ENCODE measurements at regions not wholly inside any gene's neighbourhood (a gene's known extent, or its start where the extent isn't known, plus 50 kb on each side); places are given as distances from the start of the nearest gene placed in this dataset.

- Histone ChIP-seq H3K36me3 (replicated peaks; ENCODE audit: insufficient read depth, low read length) (no peaks in the 10 kb centered on the region), H3K9me2 (replicated peaks; ENCODE audit: insufficient read depth, low read length) (no peaks in the 10 kb centered on the region), H3K4me2 (ENCODE audit: low read depth, low read length) (no peak overlapping the region), H3F3A (ENCODE audit: insufficient read depth, low read length) (no peaks in the 10 kb centered on the region), H4K20me1 (ENCODE audit: insufficient read depth, low read length) (no peaks in the 10 kb centered on the region), H3K27ac (ENCODE audit: low read length) (no peak overlapping the region), H3K79me2 (ENCODE audit: low read length) (no peaks in the 10 kb centered on the region), H3K9me3 (replicated peaks; ENCODE audit: insufficient read depth, low read length) (no peaks in the 10 kb centered on the region), H2AFZ (ENCODE audit: low read length) (no peak overlapping the region), H3K4me1 (ENCODE audit: low read length) (no peaks in the 10 kb centered on the region), H3K4me3 (ENCODE audit: low read length) (no peak overlapping the region), H3K27me3 (replicated peaks; ENCODE audit: insufficient read depth, low read length) (no peaks in the 10 kb centered on the region), H3K9ac (ENCODE audit: low read length) (no peak overlapping the region)
- no peak for DNase-seq
- no peak for TF ChIP-seq EZH2 (optimal IDR thresholded peaks at IDR 0.05; ENCODE audit: low read depth, low read length)
- TF ChIP-seq EZH2phosphoT487 (IDR thresholded peaks at IDR 0.05; ENCODE audit: low read length) = no peak
- no peak for TF ChIP-seq CTCF (IDR thresholded peaks at IDR 0.05; ENCODE audit: low read length)
These were observed 96.1 kb downstream of the WTIP start for GRCh38 chr19:34577531-34578101.

DNA sequence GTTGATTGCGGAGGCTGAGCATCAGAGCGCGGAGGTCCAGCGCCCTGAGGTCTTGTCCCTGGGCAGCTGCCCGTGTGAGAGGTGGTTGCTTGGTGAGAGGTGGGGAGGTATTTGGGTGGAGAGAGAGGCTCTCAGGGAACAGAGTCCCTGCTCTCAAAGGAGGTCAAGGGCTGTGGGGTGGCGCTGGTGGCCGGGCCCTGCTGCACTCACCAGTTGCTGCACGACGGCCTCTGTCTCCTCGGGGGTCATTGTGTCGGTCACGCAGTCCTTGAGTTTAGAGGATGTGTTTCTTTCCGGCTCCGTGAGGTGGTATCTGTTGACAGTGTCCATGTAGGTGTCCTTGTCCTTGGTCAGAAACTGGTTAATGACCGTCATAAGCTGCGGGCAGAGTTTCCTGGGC is 95.5 kb downstream of the WTIP start:
- no peaks in the 10 kb centered on the region for H3K4me1 ChIP-seq (ENCODE audit: low read length)
- no peak overlapping the region for H3K9ac ChIP-seq (ENCODE audit: low read length)
- no peaks in the 10 kb centered on the region for H3K27me3 ChIP-seq (replicated peaks; ENCODE audit: insufficient read depth, low read length)
- H3K36me3 ChIP-seq (replicated peaks; ENCODE audit: insufficient read depth, low read length) = no peaks in the 10 kb centered on the region
- H3F3A ChIP-seq (ENCODE audit: insufficient read depth, low read length) = no peaks in the 10 kb centered on the region
- DNase-seq = no peak
- H4K20me1 ChIP-seq (ENCODE audit: insufficient read depth, low read length) = no peaks in the 10 kb centered on the region
- no peak overlapping the region for H3K4me3 ChIP-seq (ENCODE audit: low read length)
- no peak overlapping the region for H3K4me2 ChIP-seq (ENCODE audit: low read depth, low read length)
- H3K9me2 ChIP-seq (replicated peaks; ENCODE audit: insufficient read depth, low read length) = no peaks in the 10 kb centered on the region
- H3K79me2 ChIP-seq (ENCODE audit: low read length) = no peaks in the 10 kb centered on the region
- H3K27ac ChIP-seq (ENCODE audit: low read length) = no peak overlapping the region
- H2AFZ ChIP-seq (ENCODE audit: low read length) = no peak overlapping the region
- TF ChIP-seq CTCF (IDR thresholded peaks at IDR 0.05; ENCODE audit: low read length) (no peak), EZH2phosphoT487 (IDR thresholded peaks at IDR 0.05; ENCODE audit: low read length) (no peak), EZH2 (optimal IDR thresholded peaks at IDR 0.05; ENCODE audit: low read depth, low read length) (no peak)
- H3K9me3 ChIP-seq (replicated peaks; ENCODE audit: insufficient read depth, low read length) = no peaks in the 10 kb centered on the region

- H3K4me1 ChIP-seq (ENCODE audit: low read length) = no peaks in the 10 kb centered on the region
- H4K20me1 ChIP-seq (ENCODE audit: insufficient read depth, low read length) = no peaks in the 10 kb centered on the region
- H3K4me3 ChIP-seq (ENCODE audit: low read length) = no peak overlapping the region
- H3K9me3 ChIP-seq (replicated peaks; ENCODE audit: insufficient read depth, low read length) = no peaks in the 10 kb centered on the region
- no peak overlapping the region for H3K4me2 ChIP-seq (ENCODE audit: low read depth, low read length)
- no peak for TF ChIP-seq CTCF (IDR thresholded peaks at IDR 0.05; ENCODE audit: low read length)
- no peak for TF ChIP-seq EZH2 (optimal IDR thresholded peaks at IDR 0.05; ENCODE audit: low read depth, low read length)
- no peak for TF ChIP-seq EZH2phosphoT487 (IDR thresholded peaks at IDR 0.05; ENCODE audit: low read length)
- no peaks in the 10 kb centered on the region for H3F3A ChIP-seq (ENCODE audit: insufficient read depth, low read length)
- H3K9ac ChIP-seq (ENCODE audit: low read length) = no peak overlapping the region
- H3K79me2 ChIP-seq (ENCODE audit: low read length) = no peaks in the 10 kb centered on the region
- no peak overlapping the region for H2AFZ ChIP-seq (ENCODE audit: low read length)
- no peaks in the 10 kb centered on the region for H3K9me2 ChIP-seq (replicated peaks; ENCODE audit: insufficient read depth, low read length)
- H3K27me3 ChIP-seq (replicated peaks; ENCODE audit: insufficient read depth, low read length) = no peaks in the 10 kb centered on the region
- no peaks in the 10 kb centered on the region for H3K36me3 ChIP-seq (replicated peaks; ENCODE audit: insufficient read depth, low read length)
- H3K27ac ChIP-seq (ENCODE audit: low read length) = no peak overlapping the region
- DNase-seq = no peak
These were observed 94.7 kb downstream of the WTIP start for GRCh38 chr19:34576292-34576691.
